Right kidney (tissue), 1 donor: ENCODE measurements at regions not wholly inside any gene's neighbourhood (a gene's known extent, or its start where the extent isn't known, plus 50 kb on each side); places are given as distances from the start of the nearest gene placed in this dataset.
A peak's percentile ranks its signal among the peaks of the same experiment; 100 is the strongest.

Source experiments
- DNase-seq: peaks from one replicate; pipeline ENCODE4 v3.0.0-alpha.2; 2016

GRCh38 chr6:47116086-47116485 is 74.0 kb upstream of the ADGRF1 start:
- DNase-seq: no peak

- DNase-seq: no peak
Observed at GRCh38 chr6:47114460-47114859, 72.3 kb upstream of the ADGRF1 start.

GRCh38 chr6:47112317-47112716 is 70.2 kb upstream of the ADGRF1 start:
- DNase-seq: no peak

- no peak for DNase-seq
Observed at GRCh38 chr6:47111685-47112084, 69.6 kb upstream of the ADGRF1 start.

GRCh38 chr6:47109281-47109680 is 67.1 kb upstream of the ADGRF1 start:
- no peak for DNase-seq

- no peak for DNase-seq
Observed at GRCh38 chr6:47106721-47107197, 64.6 kb upstream of the ADGRF1 start.

- DNase-seq: no peak
Observed at GRCh38 chr6:47106216-47106615, 64.1 kb upstream of the ADGRF1 start.

GRCh38 chr6:47105469-47106178 is 63.5 kb upstream of the ADGRF1 start:
- no peak for DNase-seq

GRCh38 chr6:47103931-47104330 is 61.8 kb upstream of the ADGRF1 start:
- no peak for DNase-seq

- DNase-seq: no peak
Observed at GRCh38 chr6:47102331-47102730, 60.2 kb upstream of the ADGRF1 start.

GRCh38 chr6:47098570-47098993 is 56.5 kb upstream of the ADGRF1 start:
- DNase-seq: no peak

- DNase-seq: peak; percentile 63
Observed at GRCh38 chr6:47097092-47097945, 55.2 kb upstream of the ADGRF1 start.

GRCh38 chr6:47096211-47096895 is 54.2 kb upstream of the ADGRF1 start:
- no peak for DNase-seq

- no peak for DNase-seq
Observed at GRCh38 chr6:47094241-47094925, 52.3 kb upstream of the ADGRF1 start.

- DNase-seq: no peak
Observed at GRCh38 chr6:47093169-47093568, 51.0 kb upstream of the ADGRF1 start.

GRCh38 chr6:47091886-47092668 is 49.9 kb upstream of the ADGRF1 start:
- no peak for DNase-seq
